RWPE1 (cell line): ENCODE measurements at regions not wholly inside any gene's neighbourhood (a gene's known extent, or its start where the extent isn't known, plus 50 kb on each side); places are given as distances from the start of the nearest gene placed in this dataset.

ENCODE experiments used
- CTCF ChIA-PET: fragments of 350-600 bp; sonication (Branson Sonifier 250); formaldehyde crosslinking; extraction: SDS; loops from one replicate; lab custom pipeline; 2021; lab: Yijun Ruan, JAX
- POLR2A ChIA-PET: fragments of 400-600 bp; formaldehyde crosslinking; extraction: SDS; loops from one replicate; lab custom pipeline; 2020; ENCODE audit warnings: antibody characterized with exemption; ENCODE audit not compliant: low non-redundant PET; lab: Yijun Ruan, JAX
- DNase-seq: peaks from one replicate; pipeline ENCODE4 v3.0.0; 2012; ENCODE audit warnings: low spot score
- H3K27ac ChIP-seq: fragments of 450-650 bp; 2 replicates; pipeline ENCODE4 v1.5.1; 2017
- TF ChIP-seq, protein P1 (sequence below): fragments of 450-650 bp; conservative IDR thresholded peaks from 2 replicates; pipeline ENCODE4 v1.5.1; 2017; ENCODE audit warnings: low read depth, mild to moderate bottlenecking

DNA sequence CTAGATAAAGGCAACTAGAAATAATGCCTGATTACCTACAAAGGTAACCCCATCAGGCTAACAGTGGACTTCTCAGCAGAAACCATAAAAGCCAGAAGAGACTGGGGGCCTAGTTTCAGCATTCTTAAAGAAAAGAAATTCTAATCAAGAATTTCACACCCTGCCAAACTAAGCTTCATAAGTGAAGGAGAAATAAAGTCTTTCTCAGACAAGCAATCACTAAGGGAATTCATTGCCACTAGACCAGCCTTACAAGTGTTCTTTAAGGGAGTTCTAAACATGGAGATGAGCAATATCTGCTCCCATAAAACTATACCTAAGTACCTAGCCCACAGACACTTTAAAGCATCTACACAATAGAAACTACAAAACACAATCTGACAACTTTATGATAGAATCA, 823.5 kb downstream of the PCDH17 start:
- no peak overlapping the region for H3K27ac ChIP-seq
- TF ChIP-seq, protein P1, sequence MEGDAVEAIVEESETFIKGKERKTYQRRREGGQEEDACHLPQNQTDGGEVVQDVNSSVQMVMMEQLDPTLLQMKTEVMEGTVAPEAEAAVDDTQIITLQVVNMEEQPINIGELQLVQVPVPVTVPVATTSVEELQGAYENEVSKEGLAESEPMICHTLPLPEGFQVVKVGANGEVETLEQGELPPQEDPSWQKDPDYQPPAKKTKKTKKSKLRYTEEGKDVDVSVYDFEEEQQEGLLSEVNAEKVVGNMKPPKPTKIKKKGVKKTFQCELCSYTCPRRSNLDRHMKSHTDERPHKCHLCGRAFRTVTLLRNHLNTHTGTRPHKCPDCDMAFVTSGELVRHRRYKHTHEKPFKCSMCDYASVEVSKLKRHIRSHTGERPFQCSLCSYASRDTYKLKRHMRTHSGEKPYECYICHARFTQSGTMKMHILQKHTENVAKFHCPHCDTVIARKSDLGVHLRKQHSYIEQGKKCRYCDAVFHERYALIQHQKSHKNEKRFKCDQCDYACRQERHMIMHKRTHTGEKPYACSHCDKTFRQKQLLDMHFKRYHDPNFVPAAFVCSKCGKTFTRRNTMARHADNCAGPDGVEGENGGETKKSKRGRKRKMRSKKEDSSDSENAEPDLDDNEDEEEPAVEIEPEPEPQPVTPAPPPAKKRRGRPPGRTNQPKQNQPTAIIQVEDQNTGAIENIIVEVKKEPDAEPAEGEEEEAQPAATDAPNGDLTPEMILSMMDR = no peak
- no peak for DNase-seq
- ChIA-PET POLR2A (no interaction called here), CTCF (no interaction called here)

DNA sequence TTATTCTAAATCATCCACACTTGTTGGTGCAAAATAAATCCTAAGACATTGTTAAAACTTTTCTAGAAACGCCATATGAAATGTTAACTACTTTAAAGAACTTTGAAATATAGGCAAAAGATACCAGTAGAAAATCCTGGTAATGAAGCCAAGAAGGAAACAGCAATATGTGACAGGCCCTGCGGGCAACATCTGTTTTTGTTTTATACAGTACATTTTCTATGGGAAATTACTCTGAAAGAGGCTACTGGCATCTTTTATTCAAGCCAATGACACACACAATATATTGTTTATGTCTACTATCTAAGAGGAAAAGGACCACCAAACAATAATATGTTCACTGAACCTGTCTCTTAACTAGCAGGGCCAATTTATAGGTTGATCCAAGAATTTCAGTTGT, 829.7 kb downstream of the PCDH17 start:
- POLR2A ChIA-PET = no interaction called here
- TF ChIP-seq, protein P1 = no peak
- no peak overlapping the region for H3K27ac ChIP-seq
- CTCF ChIA-PET = interaction anchor here (0.7 kb wide), 1 partner anchor 1270 kb away, joined by 3 read pairs; no protein-coding TSS in a partner anchor
- DNase-seq = no peak

DNA sequence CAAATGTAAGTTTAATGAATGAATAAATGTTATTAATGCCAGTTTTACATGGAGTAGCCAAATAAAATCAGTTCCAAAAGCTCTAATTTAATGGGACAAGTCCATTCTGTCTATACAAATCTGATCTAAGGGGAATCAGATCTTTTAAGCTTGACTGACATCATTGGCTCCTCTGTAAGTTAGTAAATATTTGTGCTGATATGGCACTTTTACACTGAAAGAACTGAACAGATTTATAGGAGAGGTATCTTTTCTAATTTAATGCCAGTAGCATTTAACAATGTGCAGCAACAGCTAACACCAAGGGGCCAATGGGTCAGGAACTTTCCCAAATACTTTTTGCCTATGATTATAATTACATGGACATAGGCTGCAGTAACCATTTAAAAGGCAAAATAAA, 832.3 kb downstream of the PCDH17 start:
- ChIA-PET CTCF (no interaction called here), POLR2A (no interaction called here)
- TF ChIP-seq, protein P1 = no peak
- DNase-seq = no peak
- no peak overlapping the region for H3K27ac ChIP-seq

DNA sequence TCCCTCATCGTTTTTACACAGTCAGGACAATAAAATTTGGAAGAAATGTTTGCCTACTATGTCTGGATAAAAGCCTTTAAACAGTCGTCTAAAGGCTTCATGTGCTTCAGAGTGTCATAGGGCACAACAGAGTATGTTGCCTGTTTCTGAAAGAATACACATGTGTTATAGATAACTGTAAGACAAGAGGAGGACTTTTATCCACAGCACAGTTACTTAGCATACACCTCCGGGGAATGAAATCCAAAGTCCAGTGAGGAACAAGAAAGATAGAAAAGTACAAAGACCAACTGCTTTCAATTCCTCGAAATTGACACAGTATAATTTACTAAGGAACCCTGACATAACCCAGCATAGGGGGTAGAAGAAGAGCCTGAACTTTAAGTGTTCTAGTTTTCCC, 835.6 kb downstream of the PCDH17 start:
- no peak overlapping the region for H3K27ac ChIP-seq
- POLR2A ChIA-PET = no interaction called here
- DNase-seq = no peak
- TF ChIP-seq, protein P1 = no peak
- CTCF ChIA-PET = no interaction called here

DNA sequence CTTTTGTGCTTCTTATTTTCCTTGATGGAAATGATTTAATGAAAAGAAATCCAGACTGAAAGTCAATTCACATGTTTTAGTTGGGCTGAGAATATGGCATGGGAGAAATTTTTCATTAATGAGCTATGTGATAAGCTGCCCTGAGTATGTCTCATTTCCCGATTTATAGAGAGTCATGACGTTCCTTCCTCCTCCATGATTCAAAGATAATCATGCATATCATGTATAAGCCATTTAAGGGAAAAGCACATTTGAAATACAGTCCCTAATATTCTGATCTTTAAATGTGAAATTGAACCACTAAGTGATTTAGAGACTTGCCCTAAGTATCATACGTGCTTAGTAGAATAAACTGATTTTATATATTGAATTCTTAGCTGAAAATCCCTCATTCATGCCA, 840.9 kb downstream of the PCDH17 start:
- DNase-seq = no peak
- CTCF ChIA-PET = no interaction called here
- no peak overlapping the region for H3K27ac ChIP-seq
- TF ChIP-seq, protein P1 = no peak
- POLR2A ChIA-PET = no interaction called here

DNA sequence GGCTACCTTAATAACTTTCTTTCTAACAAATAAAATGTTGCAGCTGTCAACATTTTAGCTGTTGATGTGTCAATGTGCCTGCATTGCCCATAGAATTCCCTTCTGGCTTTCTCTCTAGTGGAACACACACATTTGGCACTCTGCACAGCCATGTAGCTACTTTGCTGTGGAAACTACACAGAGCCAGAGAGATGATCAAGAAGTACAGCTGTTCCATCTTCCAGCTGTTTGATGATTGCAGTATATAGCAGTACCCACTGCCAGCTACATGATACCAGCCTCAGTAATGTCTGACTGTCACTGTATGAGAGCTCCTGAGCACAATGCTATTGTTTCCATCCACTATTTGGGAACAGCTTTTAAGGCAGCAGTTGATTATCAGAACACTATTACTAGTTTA, 843.0 kb downstream of the PCDH17 start:
- no peak for DNase-seq
- TF ChIP-seq, protein P1 = no peak
- ChIA-PET CTCF (no interaction called here), POLR2A (no interaction called here)
- H3K27ac ChIP-seq = no peak overlapping the region
